Thymus (tissue), 11 donors: ENCODE measurements at regions not wholly inside any gene's neighbourhood (a gene's known extent, or its start where the extent isn't known, plus 50 kb on each side); places are given as distances from the start of the nearest gene placed in this dataset.
"Not testable (repeated sequence)": the region's sequence is repeated elsewhere in the genome, so short reads cannot be mapped to it uniquely, and the experiment has no call there.

Experiments
- DNase-seq, 9 donors: peaks; one replicate each; pipeline ENCODE4 v3.0.0-alpha.2; 2013; ENCODE audit warnings: low spot score in 9 of 9, low read depth in 6 of 9, missing footprints in 1 of 9
- H3K27ac ChIP-seq, 2 donors: one replicate each; pipeline ENCODE4 v1.5.1; 2013; ENCODE audit warnings: control low read depth in 1 of 2, low read depth in 1 of 2, low read length in 1 of 2, mild to moderate bottlenecking in 1 of 2, moderate library complexity in 1 of 2
- H3K27me3 ChIP-seq, 2 donors: one replicate each; pipeline ENCODE4 v1.5.1; 2013; ENCODE audit warnings: low read length in 1 of 2; ENCODE audit not compliant: control insufficient read depth in 2 of 2, insufficient read depth in 1 of 2
- H3K36me3 ChIP-seq, 2 donors: one replicate each; pipeline ENCODE4 v1.5.1; 2013; ENCODE audit warnings: low read length in 1 of 2, mild to moderate bottlenecking in 1 of 2, moderate library complexity in 1 of 2; ENCODE audit not compliant: control insufficient read depth in 2 of 2, insufficient read depth in 2 of 2
- H3K4me1 ChIP-seq, 2 donors: one replicate each; pipeline ENCODE4 v1.5.1; 2013; ENCODE audit warnings: low read length in 2 of 2; ENCODE audit not compliant: control insufficient read depth in 2 of 2, insufficient read depth in 2 of 2
- H3K4me3 ChIP-seq, 2 donors: one replicate each; pipeline ENCODE4 v1.5.1; 2013; ENCODE audit warnings: low read length in 2 of 2, control low read depth in 1 of 2, mild to moderate bottlenecking in 1 of 2
- H3K9me3 ChIP-seq, 2 donors: one replicate each; pipeline ENCODE4 v1.5.1; 2013; ENCODE audit warnings: low read length in 1 of 2, mild to moderate bottlenecking in 1 of 2; ENCODE audit not compliant: control insufficient read depth in 2 of 2, insufficient read depth in 1 of 2
- WGBS: extraction: QIAGEN DNeasy Blood & Tissue Kit; methylation state at CpG from one replicate; pipeline ENCODE4 v1.1.7; 2013; 5-methylcytosine and 5-hydroxymethylcytosine counted together
- donor health status: healthy.

DNA sequence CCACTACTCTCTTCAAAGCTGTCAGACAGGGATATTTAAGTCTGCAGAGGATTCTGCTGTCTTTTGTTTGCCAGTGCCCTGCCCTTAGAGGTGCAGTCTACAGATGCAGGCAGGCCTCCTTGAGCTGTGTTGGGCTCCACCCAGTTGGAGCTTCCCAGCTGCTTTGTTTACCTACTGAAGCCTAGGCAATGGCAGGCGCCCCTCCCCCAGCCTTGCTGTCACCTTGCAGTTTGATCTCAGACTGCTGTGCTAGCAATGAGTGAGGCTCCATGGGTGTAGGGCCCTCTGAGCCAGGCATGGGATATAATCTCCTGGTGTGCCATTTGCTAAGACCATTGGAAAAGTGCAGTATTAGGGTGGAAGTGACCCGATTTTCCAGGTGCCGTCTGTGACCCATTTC lies 151.3 kb upstream of the CCZ1B start:
- not testable (repeated sequence) for H3K4me3 ChIP-seq, H3K36me3 ChIP-seq, H3K27ac ChIP-seq, H3K4me1 ChIP-seq, H3K9me3 ChIP-seq, H3K27me3 ChIP-seq, DNase-seq
- WGBS, result 91% methylated on average over 3 of the region's 3 CpGs

DNA sequence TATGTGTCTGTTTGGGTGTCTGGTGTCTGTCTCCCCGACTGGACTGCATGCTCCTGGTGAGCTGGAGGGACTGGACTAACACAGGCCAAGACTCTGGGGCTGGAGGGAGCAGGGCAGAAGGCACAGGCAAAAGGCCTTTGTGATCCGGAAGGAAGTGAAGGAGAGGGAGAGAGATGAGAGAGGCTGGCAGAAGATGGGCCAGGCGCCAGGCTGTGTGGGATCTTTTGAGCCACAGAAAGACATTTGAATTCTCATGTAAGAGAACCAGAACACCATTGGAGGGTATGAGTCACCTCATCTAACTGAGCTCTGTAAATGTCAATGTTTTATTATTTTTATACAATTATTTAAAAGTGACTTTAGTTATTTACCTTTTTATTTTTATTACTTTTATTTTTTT lies 152.3 kb upstream of the CCZ1B start:
- not testable (repeated sequence) for DNase-seq, H3K9me3 ChIP-seq, H3K36me3 ChIP-seq, H3K4me3 ChIP-seq, H3K4me1 ChIP-seq, H3K27ac ChIP-seq, H3K27me3 ChIP-seq
- 97% methylated on average over 3 of the region's 3 CpGs for WGBS

DNA sequence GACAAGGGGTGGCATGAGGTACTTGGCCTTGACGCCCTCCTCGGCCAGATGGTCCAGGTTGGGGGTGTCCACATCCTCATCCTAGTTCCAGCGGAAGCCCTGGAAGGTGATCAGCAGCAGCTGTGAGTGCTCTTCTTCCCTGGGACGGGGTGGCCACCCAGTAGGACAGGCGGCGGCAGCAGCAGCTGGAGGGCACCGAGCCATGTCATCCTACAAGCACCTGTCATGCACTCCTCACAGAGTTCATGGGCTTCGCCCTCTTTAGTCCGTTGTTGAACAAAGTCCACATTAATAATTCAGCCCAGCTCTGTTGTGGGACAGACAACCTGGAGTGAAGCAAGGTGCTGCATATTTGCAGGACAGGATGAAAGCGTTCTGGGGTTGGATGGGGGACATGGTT lies 153.4 kb upstream of the CCZ1B start:
- H3K36me3 ChIP-seq, H3K4me3 ChIP-seq, H3K4me1 ChIP-seq, H3K27me3 ChIP-seq, H3K27ac ChIP-seq, DNase-seq, H3K9me3 ChIP-seq: not testable (repeated sequence)
- 97% methylated on average over 10 of the region's 10 CpGs for WGBS

DNA sequence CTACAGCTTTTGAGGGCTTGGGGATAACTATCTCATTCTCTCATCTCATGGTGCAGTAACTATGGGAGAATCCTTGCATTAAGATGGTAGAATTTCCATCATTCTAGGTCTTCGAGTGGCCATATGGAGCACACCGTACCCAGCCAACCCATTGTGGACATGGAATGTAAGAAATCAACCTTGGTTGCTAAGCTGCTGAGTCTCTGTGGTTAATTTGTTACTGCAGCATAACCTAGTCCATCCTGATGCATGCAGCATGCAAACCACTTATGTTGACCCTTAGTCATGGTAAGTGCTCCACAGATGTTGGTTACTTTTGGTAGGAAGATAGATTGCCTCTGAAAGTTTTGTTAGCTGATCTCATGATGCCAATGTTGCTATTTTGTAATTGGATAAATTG lies 156.3 kb upstream of the CCZ1B start:
- not testable (repeated sequence) for H3K9me3 ChIP-seq, H3K4me3 ChIP-seq, H3K27me3 ChIP-seq, H3K4me1 ChIP-seq, DNase-seq, H3K36me3 ChIP-seq, H3K27ac ChIP-seq
- over 99% methylated on average over 2 of the region's 2 CpGs for WGBS

DNA sequence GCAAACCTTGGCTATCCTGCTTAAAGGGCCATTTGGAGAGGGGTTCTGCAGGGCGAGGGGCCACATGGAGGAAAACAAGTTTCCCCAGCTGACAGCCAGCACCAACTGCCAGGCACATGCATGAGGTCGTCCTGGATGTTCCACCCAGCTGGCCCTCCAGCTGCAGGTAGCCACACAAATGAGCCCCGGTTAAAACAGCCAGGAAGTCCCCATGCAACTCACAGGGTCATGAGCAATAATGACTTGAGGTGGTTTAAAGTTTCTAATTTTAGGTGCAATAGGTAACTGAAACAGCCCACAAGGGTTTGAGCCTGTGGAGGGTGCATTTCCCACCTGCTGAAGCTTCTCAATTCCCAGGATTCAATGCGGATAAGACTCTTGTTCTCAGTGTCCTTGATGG lies 160.8 kb upstream of the CCZ1B start:
- not testable (repeated sequence) for H3K4me3 ChIP-seq, DNase-seq, H3K27me3 ChIP-seq, H3K9me3 ChIP-seq, H3K36me3 ChIP-seq, H3K27ac ChIP-seq, H3K4me1 ChIP-seq
- WGBS, result 83% methylated on average over 4 of the region's 4 CpGs

DNA sequence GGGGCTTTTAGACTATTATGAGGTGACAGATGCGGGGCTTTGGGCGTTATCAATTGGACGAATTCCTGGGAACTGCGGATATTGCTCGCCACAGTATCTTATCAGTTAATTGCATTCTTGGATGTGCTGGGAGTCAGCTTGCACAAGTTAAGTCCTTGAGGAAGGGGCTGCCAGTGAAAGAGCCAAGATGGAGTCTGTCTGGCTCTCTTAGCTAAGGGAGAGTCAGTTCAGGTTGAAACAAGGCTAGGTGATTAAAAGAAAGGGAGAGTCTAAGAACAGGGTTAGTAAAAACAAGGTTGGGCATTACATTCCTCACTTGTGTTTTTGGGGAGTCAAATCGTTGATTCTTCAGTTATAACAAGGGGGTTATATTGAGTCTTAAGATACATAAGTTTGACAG lies 162.5 kb upstream of the CCZ1B start:
- not testable (repeated sequence) for H3K9me3 ChIP-seq, H3K4me3 ChIP-seq, H3K36me3 ChIP-seq, DNase-seq, H3K27me3 ChIP-seq, H3K27ac ChIP-seq, H3K4me1 ChIP-seq
- WGBS, result 97% methylated on average over 6 of the region's 6 CpGs

DNA sequence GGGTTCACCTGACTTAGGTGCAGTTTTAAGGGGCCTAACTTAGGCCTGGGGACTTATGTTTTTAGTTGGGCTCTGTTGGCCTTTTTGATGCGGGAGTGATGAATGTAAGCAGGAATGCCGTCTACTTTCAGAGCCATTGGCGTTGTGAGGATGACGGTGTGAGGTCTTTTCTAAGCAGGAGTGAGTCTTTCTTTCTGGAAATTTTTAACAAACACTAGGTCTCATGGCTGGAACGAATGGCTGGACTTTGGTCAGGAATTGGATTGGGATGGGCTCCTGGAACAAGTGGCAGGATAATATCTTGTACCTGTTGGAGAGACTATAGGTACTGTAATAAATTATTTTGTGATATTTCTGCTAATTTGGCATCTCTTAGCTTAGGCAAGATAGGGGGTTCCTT lies 163.9 kb upstream of the CCZ1B start:
- not testable (repeated sequence) for DNase-seq, H3K4me1 ChIP-seq, H3K27ac ChIP-seq, H3K27me3 ChIP-seq, H3K9me3 ChIP-seq, H3K4me3 ChIP-seq, H3K36me3 ChIP-seq
- 86% methylated on average over 5 of the region's 5 CpGs for WGBS

DNA sequence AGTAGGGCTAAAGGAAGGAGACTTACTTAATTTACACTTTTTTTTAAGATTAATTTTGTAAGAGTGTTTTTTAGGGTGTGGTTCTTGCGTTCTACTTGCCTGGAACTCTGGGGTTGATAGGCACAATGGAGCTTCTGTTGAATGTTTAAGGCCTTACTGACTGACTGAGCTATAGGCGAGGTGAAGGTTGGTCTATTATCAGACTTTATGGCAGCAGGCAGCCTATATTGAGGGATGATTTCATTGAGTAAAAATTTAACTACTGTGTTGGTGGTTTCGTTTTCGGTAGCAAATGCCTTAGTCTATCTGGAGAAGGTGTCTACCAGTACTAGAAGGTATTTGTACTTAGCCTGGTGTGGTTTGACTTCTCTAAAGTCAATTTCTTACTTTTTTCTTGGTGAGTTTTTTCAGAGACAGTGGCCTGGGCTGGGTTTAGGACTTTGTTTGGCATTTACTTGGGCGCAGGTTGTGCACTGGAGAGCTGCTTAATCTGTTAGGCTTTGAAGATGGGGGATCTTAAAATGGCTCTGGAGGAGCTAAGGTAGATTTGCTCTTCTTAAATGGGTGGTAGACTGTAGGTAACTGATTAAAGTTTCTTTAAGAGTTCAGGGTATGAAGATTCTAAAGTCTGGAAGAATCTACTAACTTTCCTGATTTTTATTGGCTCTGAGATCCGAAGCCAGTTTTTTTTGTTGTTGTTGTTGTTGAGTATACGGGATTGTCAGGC lies 164.5 kb upstream of the CCZ1B start:
- not testable (repeated sequence) for H3K27ac ChIP-seq

DNA sequence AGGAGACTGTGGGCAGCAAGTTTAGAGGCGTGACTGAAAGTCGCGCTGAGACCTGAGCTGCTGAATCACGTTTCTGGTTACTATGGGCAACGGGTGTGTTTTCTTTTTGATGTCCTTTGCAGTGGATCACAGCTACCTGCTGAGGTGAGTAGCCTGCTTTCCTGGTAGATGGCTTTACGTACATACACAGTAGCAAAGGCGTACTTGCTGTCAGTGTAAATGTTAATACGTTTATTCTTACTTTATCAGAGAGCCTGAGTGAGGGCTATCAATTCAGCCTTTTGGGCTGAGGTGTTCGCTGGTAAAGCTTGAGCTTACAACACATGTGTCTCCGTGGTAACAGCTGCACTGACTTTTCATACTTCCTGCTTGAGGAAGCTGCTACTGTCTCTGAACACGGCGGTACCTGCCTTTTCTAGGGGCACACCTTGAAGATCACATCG lies 165.1 kb upstream of the CCZ1B start:
- not testable (repeated sequence) for H3K27me3 ChIP-seq, H3K9me3 ChIP-seq, H3K4me3 ChIP-seq, H3K4me1 ChIP-seq, H3K36me3 ChIP-seq
- peak overlapping the region in 1 of 2 donors; percentile 31 for H3K27ac ChIP-seq
- 41% methylated on average over 13 of the region's 13 CpGs for WGBS
- peak in 8 of 9 donors; percentile 2 to 57 (median 14) for DNase-seq

More for the DNA sequence above, 164.5 kb upstream of the CCZ1B start:
- 78% methylated on average over 7 of the region's 7 CpGs for WGBS
- H3K9me3 ChIP-seq, DNase-seq, H3K27me3 ChIP-seq, H3K4me1 ChIP-seq, H3K36me3 ChIP-seq, H3K4me3 ChIP-seq: not testable (repeated sequence)

DNA sequence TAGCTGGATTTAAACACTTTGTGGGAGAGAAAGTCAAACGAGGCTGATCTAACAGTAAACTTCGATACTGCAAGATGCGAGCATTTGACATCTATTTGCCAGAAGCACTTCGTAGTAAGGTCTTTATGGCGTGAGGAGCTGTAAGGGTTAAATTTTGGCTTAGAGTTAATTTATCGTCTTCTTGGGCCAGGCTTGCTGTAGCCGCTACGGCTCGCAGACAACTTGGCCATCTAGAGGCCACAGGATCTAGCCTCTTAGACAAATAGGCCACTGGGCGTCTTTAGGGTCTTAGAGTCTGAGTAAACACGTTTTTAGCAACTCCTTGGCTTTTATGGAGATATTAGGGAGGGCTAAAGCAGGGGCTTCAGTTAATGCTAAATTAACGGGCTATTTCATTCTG lies 165.6 kb upstream of the CCZ1B start:
- 76% methylated on average over 12 of the region's 12 CpGs for WGBS
- not testable (repeated sequence) for H3K9me3 ChIP-seq, H3K4me3 ChIP-seq, H3K36me3 ChIP-seq, H3K27ac ChIP-seq, H3K4me1 ChIP-seq, H3K27me3 ChIP-seq, DNase-seq
